Nephron progenitor cell (in vitro differentiated cells): ENCODE measurements at regions not wholly inside any gene's neighbourhood (a gene's known extent, or its start where the extent isn't known, plus 50 kb on each side); places are given as distances from the start of the nearest gene placed in this dataset.
A peak's percentile ranks its signal among the peaks of the same experiment; 100 is the strongest.

ENCODE experiments used
- DNase-seq: peaks from one replicate; pipeline ENCODE4 v3.0.0; 2021
- H3K27ac Mint-ChIP-seq: 2 replicates; pipeline ENCODE4 v1.8.0; 2021; ENCODE audit warnings: mild to moderate bottlenecking, moderate library complexity, mixed read lengths
- H3K27me3 Mint-ChIP-seq: 2 replicates; pipeline ENCODE4 v1.8.0; 2021; ENCODE audit warnings: mild to moderate bottlenecking, low read depth, mixed read lengths; ENCODE audit not compliant: poor library complexity
- H3K36me3 Mint-ChIP-seq: 2 replicates; pipeline ENCODE4 v1.8.0; 2021; ENCODE audit warnings: low read depth, mixed read lengths
- H3K4me1 Mint-ChIP-seq: 2 replicates; pipeline ENCODE4 v1.8.0; 2021; ENCODE audit warnings: mixed read lengths
- H3K4me3 Mint-ChIP-seq: 2 replicates; pipeline ENCODE4 v1.8.0; 2021; ENCODE audit warnings: mild to moderate bottlenecking, moderate library complexity, mixed read lengths
- H3K9me3 Mint-ChIP-seq: 2 replicates; pipeline ENCODE4 v1.8.0; 2021; ENCODE audit warnings: mild to moderate bottlenecking, moderate library complexity, mixed read lengths
- CTCF ChIP-seq: fragments of 200-600 bp; sonication (generic); IDR thresholded peaks from 2 replicates; pipeline ENCODE4 v1.5.0; 2021; ENCODE audit warnings: antibody characterized with exemption

DNA sequence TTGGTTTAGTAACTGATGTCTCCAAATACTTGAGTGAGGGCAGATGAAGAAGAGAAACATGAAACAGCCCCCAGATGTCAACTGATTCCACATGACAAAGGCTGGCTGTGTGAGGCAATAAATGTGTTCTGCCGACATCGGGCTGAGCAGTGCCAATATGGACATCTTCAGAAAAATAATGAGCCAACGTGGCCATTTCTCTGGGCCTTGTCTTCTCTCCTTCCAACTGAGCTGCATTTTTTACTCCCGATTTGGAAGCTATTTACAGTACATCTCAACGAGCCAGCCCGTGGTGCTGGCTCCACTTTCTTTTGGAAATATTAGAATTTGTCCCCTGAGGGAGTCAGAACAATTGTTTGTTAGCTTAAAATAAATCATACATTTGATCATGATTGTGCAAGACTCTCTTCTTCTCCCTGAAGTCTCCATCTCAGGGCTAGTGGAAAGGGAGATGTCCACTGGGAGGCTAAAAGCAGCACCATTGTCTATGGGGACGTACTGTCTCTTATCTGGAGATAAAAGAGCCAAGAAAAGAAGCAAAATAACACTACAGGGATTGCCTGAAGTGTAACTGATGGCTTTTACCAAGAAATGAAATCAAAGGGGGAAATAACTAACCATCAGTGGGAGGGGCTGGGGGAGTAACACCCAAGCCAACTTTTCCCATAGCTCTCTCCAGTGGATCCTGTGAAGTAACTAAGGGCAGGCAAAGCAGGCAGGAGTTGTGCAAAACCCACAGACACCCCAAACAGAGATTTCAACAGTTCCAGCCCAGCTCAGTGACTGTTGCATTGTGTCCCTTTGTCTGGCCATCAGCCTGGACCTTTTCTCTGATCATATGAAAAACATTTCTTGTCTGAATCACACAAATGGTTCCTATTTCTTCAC lies 114.8 kb downstream of the RDH14 start:
- Mint-ChIP-seq H3K4me3 (no peak overlapping the region), H3K9me3 (no peaks in the 10 kb centered on the region), H3K36me3 (no peaks in the 10 kb centered on the region), H3K4me1 (peaks cover 6% of the 10 kb centered on the region), H3K27me3 (peaks cover 9% of the 10 kb centered on the region), H3K27ac (peak overlapping the region; percentile 30)
- no peak for TF ChIP-seq CTCF
- DNase-seq, result no peak

DNA sequence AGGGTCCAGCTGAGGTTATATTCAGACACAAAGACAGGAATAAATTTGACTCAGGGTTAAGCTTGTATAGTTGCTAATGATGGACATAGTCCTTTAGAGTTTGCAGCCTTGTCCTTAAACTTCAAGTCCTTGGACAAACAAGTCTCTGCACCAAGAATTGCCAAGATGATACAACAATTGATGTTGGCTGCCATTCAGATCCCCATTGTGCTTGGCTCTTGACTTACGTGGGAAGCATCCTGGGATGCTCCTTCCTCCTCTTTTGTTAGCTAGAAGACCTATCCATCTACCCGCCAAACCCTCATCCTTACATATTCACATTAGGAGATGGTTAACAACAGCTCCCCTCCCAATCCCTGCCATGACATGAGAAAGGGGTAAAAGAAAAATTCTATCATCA lies 115.6 kb downstream of the RDH14 start:
- no peak for TF ChIP-seq CTCF
- no peak overlapping the region for H3K27ac Mint-ChIP-seq
- DNase-seq, result no peak
- peaks cover 5% of the 10 kb centered on the region for H3K4me1 Mint-ChIP-seq
- H3K27me3 Mint-ChIP-seq, result peaks cover 9% of the 10 kb centered on the region
- no peaks in the 10 kb centered on the region for H3K9me3 Mint-ChIP-seq
- H3K36me3 Mint-ChIP-seq, result peaks cover under 1% of the 10 kb centered on the region
- no peak overlapping the region for H3K4me3 Mint-ChIP-seq

- no peak for DNase-seq
- Mint-ChIP-seq H3K4me1 (peaks cover 12% of the 10 kb centered on the region), H3K36me3 (peaks cover 12% of the 10 kb centered on the region), H3K27ac (no peak overlapping the region), H3K27me3 (peaks cover 4% of the 10 kb centered on the region), H3K9me3 (peaks cover 11% of the 10 kb centered on the region), H3K4me3 (no peak overlapping the region)
- TF ChIP-seq CTCF, result no peak
Measured at GRCh38 chr2:18441583-18441982, 118.9 kb downstream of the RDH14 start.

DNA sequence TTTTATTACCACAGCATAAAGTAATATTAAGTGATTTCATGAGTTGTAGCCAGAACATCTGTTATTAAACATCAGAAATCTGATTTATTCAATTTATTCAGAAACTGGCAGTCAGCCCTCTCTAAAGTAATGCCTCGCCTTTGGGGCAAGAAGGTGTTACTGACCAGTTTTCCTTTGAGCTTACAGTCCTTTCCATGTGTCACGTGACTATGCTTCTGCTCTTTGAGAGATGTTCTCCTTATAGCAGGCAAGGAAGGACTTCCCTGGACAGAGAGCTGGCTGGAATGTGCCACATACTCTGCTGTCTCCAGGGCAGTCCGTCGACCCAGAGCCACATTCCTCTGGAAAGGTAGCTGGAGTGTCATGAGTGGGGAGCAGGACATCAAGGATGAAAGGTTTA lies 119.7 kb downstream of the RDH14 start:
- Mint-ChIP-seq H3K4me1 (peaks cover 20% of the 10 kb centered on the region), H3K9me3 (peaks cover 11% of the 10 kb centered on the region)

GRCh38 chr2:18440141-18440661 lies 120.3 kb downstream of the RDH14 start:
- Mint-ChIP-seq H3K9me3 (peaks cover 11% of the 10 kb centered on the region), H3K36me3 (peaks cover 12% of the 10 kb centered on the region), H3K4me1 (peaks cover 26% of the 10 kb centered on the region), H3K27me3 (peaks cover 4% of the 10 kb centered on the region), H3K27ac (no peak overlapping the region), H3K4me3 (no peak overlapping the region)
- no peak for DNase-seq
- no peak for TF ChIP-seq CTCF

More for the DNA sequence above, 119.7 kb downstream of the RDH14 start:
- no peak for TF ChIP-seq CTCF
- Mint-ChIP-seq H3K4me3 (no peak overlapping the region), H3K27ac (no peak overlapping the region), H3K27me3 (peaks cover 4% of the 10 kb centered on the region), H3K36me3 (peaks cover 12% of the 10 kb centered on the region)
- DNase-seq, result no peak
